ENCODE measurements at regions not wholly inside any gene's neighbourhood (a gene's known extent, or its start where the extent isn't known, plus 50 kb on each side); places are given as distances from the start of the nearest gene placed in this dataset.
A peak's percentile ranks its signal among the peaks of the same experiment; 100 is the strongest.

GRCh38 chr15:66850078-66850991 lies 148.3 kb downstream of the SMAD6 start:
- no peaks in the 10 kb centered on the region for H3K36me3 ChIP-seq
- no peak for DNase-seq (ENCODE audit: low spot score)
- no peaks in the 10 kb centered on the region for H3K27me3 ChIP-seq (replicated peaks; ENCODE audit: insufficient read depth)
- intact Hi-C loops (cut with DNase I) = loop anchor here (2.0 to 5.0 kb wide), 3 partner anchors 78 to 233 kb away; no protein-coding TSS in a partner anchor
- H3K4me3 ChIP-seq = no peak overlapping the region
- 73% methylated on average over 19 of the region's 25 CpGs for WGBS
- H3K27ac ChIP-seq = no peak overlapping the region
- H3K9me3 ChIP-seq = no peaks in the 10 kb centered on the region
- peaks cover 2% of the 10 kb centered on the region for H3K4me1 ChIP-seq (replicated peaks)
- TF ChIP-seq POLR2AphosphoS5 (IDR thresholded peaks at IDR 0.05) (no peak), POLR2A (IDR thresholded peaks at IDR 0.05) (no peak), CTCF (IDR thresholded peaks at IDR 0.05) (no peak)

- DNase-seq (ENCODE audit: low spot score) = no peak
- Histone ChIP-seq H3K36me3 (no peaks in the 10 kb centered on the region), H3K4me1 (replicated peaks) (peaks cover 2% of the 10 kb centered on the region), H3K4me3 (no peak overlapping the region), H3K27ac (peak overlapping the region; percentile 45 to 55), H3K27me3 (replicated peaks; ENCODE audit: insufficient read depth) (no peaks in the 10 kb centered on the region), H3K9me3 (no peaks in the 10 kb centered on the region)
- WGBS = 23% methylated on average over 6 of the region's 6 CpGs
- TF ChIP-seq POLR2A (IDR thresholded peaks at IDR 0.05) = no peak
- no peak for TF ChIP-seq POLR2AphosphoS5 (IDR thresholded peaks at IDR 0.05)
- no peak for TF ChIP-seq CTCF (IDR thresholded peaks at IDR 0.05)
- intact Hi-C loops (cut with DNase I) = loop anchor here (2.0 to 5.0 kb wide), 3 partner anchors 79 to 234 kb away; no protein-coding TSS in a partner anchor
Measured at GRCh38 chr15:66850996-66851310, 148.9 kb downstream of the SMAD6 start.

- 11% methylated on average over 26 of the region's 26 CpGs for WGBS
- H3K27me3 ChIP-seq (replicated peaks; ENCODE audit: insufficient read depth) = no peaks in the 10 kb centered on the region
- intact Hi-C loops (cut with DNase I) = loop anchor here (2.0 to 5.0 kb wide), 4 partner anchors 79 to 249 kb away; no protein-coding TSS in a partner anchor
- H3K36me3 ChIP-seq = no peaks in the 10 kb centered on the region
- TF ChIP-seq POLR2AphosphoS5 (IDR thresholded peaks at IDR 0.05) (peak; percentile 66), POLR2A (IDR thresholded peaks at IDR 0.05) (no peak), CTCF (IDR thresholded peaks at IDR 0.05) (peak; percentile 88 to 98 (median 94))
- DNase-seq (ENCODE audit: low spot score) = peak; percentile 73
- H3K4me1 ChIP-seq (replicated peaks) = peaks cover 2% of the 10 kb centered on the region
- peak overlapping the region; percentile 45 to 55 for H3K27ac ChIP-seq
- H3K4me3 ChIP-seq = no peak overlapping the region
- H3K9me3 ChIP-seq = no peaks in the 10 kb centered on the region
Measured at GRCh38 chr15:66851311-66852063, 149.5 kb downstream of the SMAD6 start.

GRCh38 chr15:66852064-66852905 lies 150.2 kb downstream of the SMAD6 start:
- Histone ChIP-seq H3K36me3 (no peaks in the 10 kb centered on the region), H3K27me3 (replicated peaks; ENCODE audit: insufficient read depth) (no peaks in the 10 kb centered on the region), H3K4me3 (no peak overlapping the region), H3K27ac (peak overlapping the region; percentile 45 to 55), H3K9me3 (no peaks in the 10 kb centered on the region), H3K4me1 (replicated peaks) (peaks cover 2% of the 10 kb centered on the region)
- TF ChIP-seq POLR2AphosphoS5 (IDR thresholded peaks at IDR 0.05) (no peak), CTCF (IDR thresholded peaks at IDR 0.05) (no peak), POLR2A (IDR thresholded peaks at IDR 0.05) (no peak)
- 91% methylated on average over 25 of the region's 25 CpGs for WGBS
- intact Hi-C loops (cut with DNase I) = loop anchor here (2.0 to 5.0 kb wide), 3 partner anchors 80 to 249 kb away; no protein-coding TSS in a partner anchor
- DNase-seq (ENCODE audit: low spot score) = no peak

Measured in prostate gland (tissue), 2 donors.